ENCODE measurements at regions not wholly inside any gene's neighbourhood (a gene's known extent, or its start where the extent isn't known, plus 50 kb on each side); places are given as distances from the start of the nearest gene placed in this dataset.
"Not testable (repeated sequence)": the region's sequence is repeated elsewhere in the genome, so short reads cannot be mapped to it uniquely, and the experiment has no call there.

- no peak for DNase-seq (ENCODE audit: low spot score)
- no peak for TF ChIP-seq CTCF (IDR thresholded peaks at IDR 0.05; ENCODE audit: extremely low read depth, missing control alignments)
These were observed 1113.7 kb downstream of the OTOL1 start for GRCh38 chr3:162610261-162610660.

- no peak for TF ChIP-seq CTCF (IDR thresholded peaks at IDR 0.05; ENCODE audit: extremely low read depth, missing control alignments)
- DNase-seq (ENCODE audit: low spot score), result no peak
These were observed 1116.4 kb downstream of the OTOL1 start for GRCh38 chr3:162612991-162613390.

GRCh38 chr3:162626172-162626571 lies 1129.6 kb downstream of the OTOL1 start:
- TF ChIP-seq CTCF (IDR thresholded peaks at IDR 0.05; ENCODE audit: extremely low read depth, missing control alignments), result no peak
- DNase-seq (ENCODE audit: low spot score), result no peak

- no peak for DNase-seq (ENCODE audit: low spot score)
- no peak for TF ChIP-seq CTCF (IDR thresholded peaks at IDR 0.05; ENCODE audit: extremely low read depth, missing control alignments)
These were observed 1131.9 kb downstream of the OTOL1 start for GRCh38 chr3:162628531-162628930.

GRCh38 chr3:162629372-162629771 lies 1132.8 kb downstream of the OTOL1 start:
- no peak for DNase-seq (ENCODE audit: low spot score)
- no peak for TF ChIP-seq CTCF (IDR thresholded peaks at IDR 0.05; ENCODE audit: extremely low read depth, missing control alignments)

- DNase-seq (ENCODE audit: low spot score), result no peak
- TF ChIP-seq CTCF (IDR thresholded peaks at IDR 0.05; ENCODE audit: extremely low read depth, missing control alignments), result no peak
These were observed 1136.1 kb downstream of the OTOL1 start for GRCh38 chr3:162632672-162633071.

- not testable (repeated sequence) for DNase-seq (ENCODE audit: low spot score)
These were observed 1143.6 kb downstream of the OTOL1 start for GRCh38 chr3:162640208-162640607.

- no peak for TF ChIP-seq CTCF (IDR thresholded peaks at IDR 0.05; ENCODE audit: extremely low read depth, missing control alignments)
- no peak for DNase-seq (ENCODE audit: low spot score)
These were observed 1144.7 kb downstream of the OTOL1 start for GRCh38 chr3:162641317-162641716.
